C4-2B (cell line): ENCODE measurements at regions not wholly inside any gene's neighbourhood (a gene's known extent, or its start where the extent isn't known, plus 50 kb on each side); places are given as distances from the start of the nearest gene placed in this dataset.

ENCODE experiments used
- ZFX ChIP-seq: fragments of 450-650 bp; IDR thresholded peaks from 2 replicates; pipeline ENCODE4 v1.6.1; 2017
- TF ChIP-seq, protein P1 (sequence below): fragments of 450-650 bp; conservative IDR thresholded peaks from 2 replicates; pipeline ENCODE4 v1.5.1; 2017; ENCODE audit warnings: mild to moderate bottlenecking

DNA sequence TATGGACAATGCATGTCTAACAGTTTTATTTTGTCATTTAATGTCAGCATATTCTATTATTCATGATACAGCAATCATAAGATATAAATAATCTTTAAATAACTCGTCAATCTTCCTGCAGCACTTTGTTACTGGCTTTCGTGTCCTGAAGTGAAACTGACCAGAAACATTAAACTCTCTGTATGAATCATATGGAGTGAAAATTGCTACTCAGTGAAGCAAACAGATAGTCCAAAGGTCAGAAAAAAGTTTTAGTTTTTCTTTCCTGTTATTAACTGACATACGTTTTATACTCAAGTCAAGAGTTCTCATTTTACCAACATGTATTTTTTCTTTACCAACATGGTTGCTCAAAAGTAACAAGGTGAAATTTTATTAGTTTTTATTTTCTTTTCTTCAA is 106.8 kb upstream of the GALNT5 start:
- TF ChIP-seq, protein P1, sequence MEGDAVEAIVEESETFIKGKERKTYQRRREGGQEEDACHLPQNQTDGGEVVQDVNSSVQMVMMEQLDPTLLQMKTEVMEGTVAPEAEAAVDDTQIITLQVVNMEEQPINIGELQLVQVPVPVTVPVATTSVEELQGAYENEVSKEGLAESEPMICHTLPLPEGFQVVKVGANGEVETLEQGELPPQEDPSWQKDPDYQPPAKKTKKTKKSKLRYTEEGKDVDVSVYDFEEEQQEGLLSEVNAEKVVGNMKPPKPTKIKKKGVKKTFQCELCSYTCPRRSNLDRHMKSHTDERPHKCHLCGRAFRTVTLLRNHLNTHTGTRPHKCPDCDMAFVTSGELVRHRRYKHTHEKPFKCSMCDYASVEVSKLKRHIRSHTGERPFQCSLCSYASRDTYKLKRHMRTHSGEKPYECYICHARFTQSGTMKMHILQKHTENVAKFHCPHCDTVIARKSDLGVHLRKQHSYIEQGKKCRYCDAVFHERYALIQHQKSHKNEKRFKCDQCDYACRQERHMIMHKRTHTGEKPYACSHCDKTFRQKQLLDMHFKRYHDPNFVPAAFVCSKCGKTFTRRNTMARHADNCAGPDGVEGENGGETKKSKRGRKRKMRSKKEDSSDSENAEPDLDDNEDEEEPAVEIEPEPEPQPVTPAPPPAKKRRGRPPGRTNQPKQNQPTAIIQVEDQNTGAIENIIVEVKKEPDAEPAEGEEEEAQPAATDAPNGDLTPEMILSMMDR = no peak
- no peak for TF ChIP-seq ZFX
